ENCODE measurements at regions not wholly inside any gene's neighbourhood (a gene's known extent, or its start where the extent isn't known, plus 50 kb on each side); places are given as distances from the start of the nearest gene placed in this dataset.
"Not testable (repeated sequence)": the region's sequence is repeated elsewhere in the genome, so short reads cannot be mapped to it uniquely, and the experiment has no call there.

DNA sequence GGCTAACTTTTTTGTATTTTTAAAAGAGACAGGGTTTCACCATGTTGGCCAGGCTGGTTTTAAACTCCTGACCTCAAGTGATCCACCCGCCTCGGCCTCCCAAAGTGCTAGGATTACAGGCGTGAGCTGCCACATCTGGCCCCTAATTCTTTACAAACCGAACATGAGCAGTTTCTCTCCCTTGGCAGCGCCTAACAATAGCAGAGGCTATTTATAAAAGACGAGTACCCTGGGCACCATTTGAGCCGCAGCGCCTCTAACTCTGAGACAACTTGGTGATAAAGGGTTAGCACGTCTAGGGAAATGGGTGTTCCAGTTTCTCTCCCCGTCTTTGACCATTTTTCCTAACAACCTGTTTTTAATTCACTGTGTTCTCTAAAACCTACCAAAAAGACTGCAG lies 168.2 kb upstream of the KL start:
- DNase-seq; H3K27ac Mint-ChIP-seq; H3K36me3 Mint-ChIP-seq (ENCODE audit: low read depth); ATAC-seq; CTCF ChIA-PET; intact Hi-C loops (cut with DNase I, micrococcal nuclease); POLR2A ChIA-PET; H3K4me1 Mint-ChIP-seq; H3K4me3 Mint-ChIP-seq; H3K9me3 Mint-ChIP-seq (ENCODE audit: low read depth): not testable (repeated sequence)
- peaks cover 17% of the 10 kb centered on the region for H3K27me3 Mint-ChIP-seq

DNA sequence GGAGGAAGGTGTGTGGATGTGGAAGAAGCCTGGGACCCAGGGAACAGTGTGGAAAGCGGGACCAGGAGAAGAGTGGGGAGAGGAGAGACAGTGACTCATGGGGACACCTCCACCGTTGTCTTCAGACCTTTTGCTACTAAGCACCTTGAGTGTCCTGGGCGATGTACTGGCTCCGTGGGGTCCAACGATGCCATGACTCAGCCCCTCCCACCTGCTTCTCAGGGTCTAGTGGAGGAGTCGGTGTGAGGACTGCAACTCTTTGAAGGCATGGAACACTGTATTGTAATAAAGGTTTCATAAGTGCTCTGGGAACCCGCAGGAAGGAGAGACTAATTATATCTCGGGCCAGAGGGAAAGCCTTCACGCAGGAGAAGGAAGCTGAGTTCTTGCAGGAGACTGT lies 166.9 kb upstream of the KL start:
- H3K36me3 Mint-ChIP-seq (ENCODE audit: low read depth), result no peaks in the 10 kb centered on the region
- no peak overlapping the region for H3K27ac Mint-ChIP-seq
- no peak for ATAC-seq

GRCh38 chr13:32850316-32851052 lies 165.7 kb upstream of the KL start:
- no peak overlapping the region for H3K4me3 Mint-ChIP-seq
- H3K4me1 Mint-ChIP-seq, result peaks cover 3% of the 10 kb centered on the region
- H3K27ac Mint-ChIP-seq, result no peak overlapping the region
- intact Hi-C loops (cut with DNase I, micrococcal nuclease), result no loop called here
- ATAC-seq (no peak), DNase-seq (no peak)
- H3K9me3 Mint-ChIP-seq (ENCODE audit: low read depth), result no peaks in the 10 kb centered on the region
- ChIA-PET CTCF (no interaction called here), POLR2A (no interaction called here)
- no peaks in the 10 kb centered on the region for H3K36me3 Mint-ChIP-seq (ENCODE audit: low read depth)
- peaks cover 19% of the 10 kb centered on the region for H3K27me3 Mint-ChIP-seq

More for the DNA sequence above, 166.9 kb upstream of the KL start:
- H3K9me3 Mint-ChIP-seq (ENCODE audit: low read depth), result no peaks in the 10 kb centered on the region
- peaks cover 3% of the 10 kb centered on the region for H3K4me1 Mint-ChIP-seq
- POLR2A ChIA-PET, result no interaction called here
- CTCF ChIA-PET, result no interaction called here
- no peak overlapping the region for H3K4me3 Mint-ChIP-seq
- peaks cover 19% of the 10 kb centered on the region for H3K27me3 Mint-ChIP-seq
- DNase-seq, result no peak
- intact Hi-C loops (cut with DNase I, micrococcal nuclease), result no loop called here

DNA sequence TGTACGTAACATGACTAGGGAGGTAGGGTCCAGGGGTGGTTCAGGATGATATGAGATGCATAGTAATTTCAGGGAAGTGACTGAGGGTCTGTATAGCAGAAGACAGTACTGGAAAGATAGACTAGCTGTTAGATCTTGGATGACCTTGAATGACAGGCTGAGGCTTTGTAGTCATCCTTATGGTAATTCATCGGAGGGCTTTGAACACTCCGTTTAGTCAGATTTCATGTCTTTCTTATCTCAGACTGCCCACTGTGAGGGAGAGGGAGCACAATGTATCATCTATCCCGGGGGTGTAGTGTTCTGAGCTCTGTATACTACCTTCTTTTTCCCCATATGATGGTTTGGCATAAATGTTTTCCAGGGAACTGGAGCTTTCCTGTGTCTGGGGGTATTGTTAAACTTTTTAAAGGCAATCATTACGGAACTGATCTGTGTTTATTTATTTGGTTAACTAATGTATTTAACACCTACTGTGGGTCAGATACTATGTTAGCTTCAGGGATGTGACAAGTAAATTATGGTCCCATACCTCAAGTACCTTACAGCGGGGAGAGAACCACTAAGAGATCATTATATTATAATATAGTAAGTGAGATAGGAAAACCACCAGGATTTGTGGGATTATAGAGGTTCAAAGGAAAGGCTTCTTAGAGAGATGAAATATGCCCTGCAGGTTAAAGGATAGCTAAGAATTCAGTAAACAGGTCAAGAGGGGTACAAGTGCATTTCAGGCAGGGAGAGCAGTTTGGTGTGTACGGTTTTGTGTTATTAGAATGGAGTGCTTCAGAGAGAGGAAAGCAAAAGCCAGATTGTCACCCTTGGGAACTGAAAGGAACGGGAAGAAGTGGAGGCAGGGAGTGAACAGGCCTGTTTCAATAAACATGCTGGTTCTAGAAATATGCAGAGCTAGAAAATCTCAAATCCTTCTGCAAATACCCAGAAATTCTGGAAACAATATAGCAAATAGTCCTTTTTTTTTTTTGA lies 164.8 kb upstream of the KL start:
- Mint-ChIP-seq H3K9me3 (ENCODE audit: low read depth) (no peaks in the 10 kb centered on the region), H3K4me3 (no peak overlapping the region), H3K27me3 (peaks cover 19% of the 10 kb centered on the region), H3K4me1 (peaks cover 3% of the 10 kb centered on the region), H3K36me3 (ENCODE audit: low read depth) (no peaks in the 10 kb centered on the region), H3K27ac (no peak overlapping the region)
- ATAC-seq (no peak), DNase-seq (no peak)
- ChIA-PET POLR2A (no interaction called here), CTCF (interaction anchor here (0.6 kb wide), 1 partner anchor 182 kb away, joined by 3 read pairs; no protein-coding TSS in a partner anchor)
- intact Hi-C loops (cut with DNase I, micrococcal nuclease), result no loop called here

- no peak for DNase-seq
- Mint-ChIP-seq H3K4me1 (no peaks in the 10 kb centered on the region), H3K4me3 (no peak overlapping the region), H3K9me3 (ENCODE audit: low read depth) (no peaks in the 10 kb centered on the region), H3K27me3 (peaks cover 16% of the 10 kb centered on the region), H3K36me3 (ENCODE audit: low read depth) (no peaks in the 10 kb centered on the region), H3K27ac (no peak overlapping the region)
- no peak for ATAC-seq
- CTCF ChIA-PET, result interaction anchor here (0.9 kb wide), 1 partner anchor 9 kb away, joined by 4 read pairs; no protein-coding TSS in a partner anchor
- intact Hi-C loops (cut with DNase I, micrococcal nuclease), result no loop called here
- POLR2A ChIA-PET, result no interaction called here
These were observed 163.7 kb upstream of the KL start for GRCh38 chr13:32852526-32852925.

- ATAC-seq, result no peak
- POLR2A ChIA-PET, result no interaction called here
These were observed 159.1 kb upstream of the KL start for GRCh38 chr13:32857077-32857476.

DNA sequence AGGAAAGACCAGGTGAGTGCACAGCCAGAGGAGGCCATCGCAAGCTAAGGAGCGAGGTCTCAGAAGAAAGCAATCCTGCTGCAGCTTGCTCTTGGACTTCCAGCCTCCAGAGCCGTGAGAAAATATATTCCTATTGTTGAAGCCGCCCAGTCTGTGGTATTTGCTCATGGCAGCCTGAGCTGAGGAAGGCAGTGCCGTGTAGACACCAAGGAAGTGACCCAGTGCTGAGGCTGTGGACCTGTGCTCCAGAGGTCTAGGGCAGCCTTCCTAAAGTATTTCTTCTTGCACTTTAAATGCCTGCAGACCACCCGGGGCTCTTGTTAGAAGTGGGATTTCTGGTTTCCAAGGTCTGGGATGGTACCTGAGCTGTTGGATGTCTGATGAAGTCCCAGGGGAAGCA lies 158.5 kb upstream of the KL start:
- Mint-ChIP-seq H3K27me3 (peaks cover 3% of the 10 kb centered on the region), H3K4me3 (no peak overlapping the region), H3K9me3 (ENCODE audit: low read depth) (no peaks in the 10 kb centered on the region), H3K4me1 (no peaks in the 10 kb centered on the region), H3K36me3 (ENCODE audit: low read depth) (no peaks in the 10 kb centered on the region), H3K27ac (no peak overlapping the region)
- intact Hi-C loops (cut with DNase I, micrococcal nuclease), result no loop called here
- no peak for DNase-seq
- CTCF ChIA-PET, result no interaction called here
- no peak for ATAC-seq
- POLR2A ChIA-PET, result no interaction called here

More at GRCh38 chr13:32857077-32857476, 159.1 kb upstream of the KL start:
- no peak overlapping the region for H3K4me3 Mint-ChIP-seq
- intact Hi-C loops (cut with DNase I, micrococcal nuclease), result no loop called here
- DNase-seq, result no peak
- CTCF ChIA-PET, result no interaction called here
- H3K36me3 Mint-ChIP-seq (ENCODE audit: low read depth), result no peaks in the 10 kb centered on the region
- H3K27me3 Mint-ChIP-seq, result peaks cover 5% of the 10 kb centered on the region
- no peak overlapping the region for H3K27ac Mint-ChIP-seq
- H3K4me1 Mint-ChIP-seq, result no peaks in the 10 kb centered on the region
- no peaks in the 10 kb centered on the region for H3K9me3 Mint-ChIP-seq (ENCODE audit: low read depth)

DNA sequence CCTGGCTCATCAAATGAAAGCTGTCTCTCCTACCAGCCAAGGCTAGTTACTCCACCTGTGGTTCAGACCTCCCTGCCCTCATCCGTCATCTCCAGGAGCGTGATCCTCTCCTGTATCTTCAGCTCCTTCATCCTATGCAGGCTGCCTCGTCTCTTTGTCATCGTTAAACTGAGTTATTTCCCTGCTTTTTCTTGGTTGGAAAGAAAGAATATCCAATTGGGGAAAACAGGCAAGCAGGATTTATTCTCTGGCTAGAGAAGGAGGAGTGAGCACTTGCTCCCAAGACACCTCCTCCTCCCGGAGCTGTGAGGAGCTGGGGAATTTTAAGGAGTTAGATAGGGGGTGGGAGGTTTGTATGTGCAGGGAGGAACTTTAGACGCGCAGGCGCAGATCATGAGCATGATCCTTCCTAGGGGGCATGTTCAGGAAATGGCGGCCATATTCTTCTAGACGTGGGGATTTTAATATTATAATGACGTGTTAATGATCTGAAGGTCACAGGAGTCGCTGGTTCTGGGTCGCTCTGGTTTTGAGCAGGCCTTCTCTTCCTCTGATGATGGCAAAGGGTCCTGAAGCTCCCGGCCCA lies 156.4 kb upstream of the KL start:
- intact Hi-C loops (cut with DNase I, micrococcal nuclease), result no loop called here
- no peaks in the 10 kb centered on the region for H3K4me1 Mint-ChIP-seq
- no peak overlapping the region for H3K4me3 Mint-ChIP-seq
- DNase-seq (no peak), ATAC-seq (no peak)
- H3K27me3 Mint-ChIP-seq, result no peaks in the 10 kb centered on the region
- no peaks in the 10 kb centered on the region for H3K36me3 Mint-ChIP-seq (ENCODE audit: low read depth)
- CTCF ChIA-PET, result interaction anchor here (0.5 to 1.4 kb wide), 2 partner anchors 21 to 952 kb away, joined by 3 to 4 read pairs; no protein-coding TSS in a partner anchor
- H3K9me3 Mint-ChIP-seq (ENCODE audit: low read depth), result no peaks in the 10 kb centered on the region
- H3K27ac Mint-ChIP-seq, result no peak overlapping the region
- POLR2A ChIA-PET, result no interaction called here

GRCh38 chr13:32861304-32861703 lies 154.9 kb upstream of the KL start:
- no peaks in the 10 kb centered on the region for H3K36me3 Mint-ChIP-seq (ENCODE audit: low read depth)
- no peaks in the 10 kb centered on the region for H3K4me1 Mint-ChIP-seq
- intact Hi-C loops (cut with DNase I, micrococcal nuclease), result no loop called here
- no peaks in the 10 kb centered on the region for H3K27me3 Mint-ChIP-seq
- DNase-seq (no peak), ATAC-seq (no peak)
- H3K9me3 Mint-ChIP-seq (ENCODE audit: low read depth), result no peaks in the 10 kb centered on the region
- H3K4me3 Mint-ChIP-seq, result no peak overlapping the region
- POLR2A ChIA-PET, result no interaction called here
- CTCF ChIA-PET, result interaction anchor here (0.7 to 1.0 kb wide), 3 partner anchors 9 to 39 kb away, joined by 3 to 4 read pairs (median 3); no protein-coding TSS in a partner anchor
- no peak overlapping the region for H3K27ac Mint-ChIP-seq

- ChIA-PET POLR2A (no interaction called here), CTCF (interaction anchor here (0.8 kb wide), 1 partner anchor 14 kb away, joined by 4 read pairs; no protein-coding TSS in a partner anchor)
- DNase-seq (no peak), ATAC-seq (no peak)
- H3K36me3 Mint-ChIP-seq (ENCODE audit: low read depth), result no peaks in the 10 kb centered on the region
- no peak overlapping the region for H3K4me3 Mint-ChIP-seq
- no peaks in the 10 kb centered on the region for H3K27me3 Mint-ChIP-seq
- H3K27ac Mint-ChIP-seq, result no peak overlapping the region
- H3K4me1 Mint-ChIP-seq, result no peaks in the 10 kb centered on the region
- intact Hi-C loops (cut with DNase I, micrococcal nuclease), result no loop called here
- no peaks in the 10 kb centered on the region for H3K9me3 Mint-ChIP-seq (ENCODE audit: low read depth)
These were observed 152.6 kb upstream of the KL start for GRCh38 chr13:32863596-32863995.

DNA sequence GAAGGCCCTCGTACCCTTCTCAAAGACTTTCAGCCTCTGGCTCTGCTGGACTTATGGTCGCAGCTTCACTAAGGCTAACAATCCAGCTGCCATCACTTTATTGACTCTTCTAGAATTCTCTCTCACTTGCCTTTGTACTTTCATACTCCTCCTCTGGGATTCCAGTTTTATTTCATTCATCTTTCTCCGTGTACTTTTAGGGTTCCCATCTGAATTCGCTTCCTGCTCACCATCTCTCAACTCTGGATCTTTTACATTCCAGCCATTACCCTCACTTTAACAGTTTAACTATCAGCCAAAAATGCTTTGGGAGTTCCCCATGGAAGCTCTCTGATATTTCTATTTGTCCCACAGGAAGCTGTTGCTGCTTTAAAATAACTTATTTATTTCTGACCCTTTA lies 149.3 kb upstream of the KL start:
- Mint-ChIP-seq H3K4me1 (no peaks in the 10 kb centered on the region), H3K27ac (no peak overlapping the region), H3K9me3 (ENCODE audit: low read depth) (peaks cover 3% of the 10 kb centered on the region), H3K36me3 (ENCODE audit: low read depth) (no peaks in the 10 kb centered on the region), H3K27me3 (no peaks in the 10 kb centered on the region), H3K4me3 (no peak overlapping the region)
- DNase-seq (no peak), ATAC-seq (no peak)
- POLR2A ChIA-PET, result no interaction called here
- CTCF ChIA-PET, result interaction anchor here (0.7 kb wide), 1 partner anchor 748 kb away, joined by 3 read pairs; no protein-coding TSS in a partner anchor
- intact Hi-C loops (cut with DNase I, micrococcal nuclease), result no loop called here
